ENCODE measurements at regions not wholly inside any gene's neighbourhood (a gene's known extent, or its start where the extent isn't known, plus 50 kb on each side); places are given as distances from the start of the nearest gene placed in this dataset.

GRCh38 chr12:76711241-76711640, 52.7 kb upstream of the ZDHHC17 start:
- no peak overlapping the region for H3K4me3 ChIP-seq (ENCODE audit: low read depth, low read length)
- TF ChIP-seq GLIS1 (tag by site-specific recombination; IDR thresholded peaks at IDR 0.05) (0 out of 2 replicates have a peak, but pooled peaks have one; percentile 13), ZNF280D (tag by site-specific recombination; IDR thresholded peaks at IDR 0.05) (no peak)
- ChIA-PET POLR2A (no interaction called here), CTCF (interaction anchor here (0.8 kb wide), 1 partner anchor 80 kb away, joined by 3 read pairs; no protein-coding TSS in a partner anchor)
- H3K4me1 ChIP-seq (ENCODE audit: control insufficient read depth, insufficient read depth, low read length), result no peaks in the 10 kb centered on the region
- H3K9me3 ChIP-seq (ENCODE audit: control insufficient read depth, insufficient read depth, low read depth, low read length), result no peaks in the 10 kb centered on the region
- no peak overlapping the region for H3K27ac ChIP-seq (ENCODE audit: extremely low read depth, low read depth, low read length)
- H3K36me3 ChIP-seq (ENCODE audit: control insufficient read depth in 2 of 2, insufficient read depth in 1 of 2, low read length in 2 of 2), result no peaks in the 10 kb centered on the region

GRCh38 chr12:76713130-76713529, 50.8 kb upstream of the ZDHHC17 start:
- POLR2A ChIA-PET, result interaction anchor here (1.0 kb wide), 1 partner anchor 51 kb away, joined by 3 read pairs; the partner anchor contains the start of gene ZDHHC17
- Histone ChIP-seq H3K4me3 (ENCODE audit: low read depth, low read length) (no peak overlapping the region), H3K36me3 (ENCODE audit: control insufficient read depth in 2 of 2, insufficient read depth in 1 of 2, low read length in 2 of 2) (no peaks in the 10 kb centered on the region), H3K4me1 (ENCODE audit: control insufficient read depth, insufficient read depth, low read length) (no peaks in the 10 kb centered on the region), H3K27ac (ENCODE audit: extremely low read depth, low read depth, low read length) (no peak overlapping the region), H3K9me3 (ENCODE audit: control insufficient read depth, insufficient read depth, low read depth, low read length) (no peaks in the 10 kb centered on the region)
- CTCF ChIA-PET, result interaction anchor here (0.7 to 1.1 kb wide), 2 partner anchors 29 to 336 kb away, joined by 3 read pairs; no protein-coding TSS in a partner anchor
- TF ChIP-seq RBAK (tag by site-specific recombination; IDR thresholded peaks at IDR 0.05), result no peak

- ChIA-PET CTCF (interaction anchor here (1.1 kb wide), 1 partner anchor 28 kb away, joined by 3 read pairs; no protein-coding TSS in a partner anchor), POLR2A (no interaction called here)
- no peaks in the 10 kb centered on the region for H3K9me3 ChIP-seq (ENCODE audit: control insufficient read depth, insufficient read depth, low read depth, low read length)
- no peak for TF ChIP-seq ZNF266 (tag by site-specific recombination; IDR thresholded peaks at IDR 0.05; ENCODE audit: low read depth)
- H3K36me3 ChIP-seq (ENCODE audit: control insufficient read depth in 2 of 2, insufficient read depth in 1 of 2, low read length in 2 of 2), result no peaks in the 10 kb centered on the region
- H3K27ac ChIP-seq (ENCODE audit: extremely low read depth, low read depth, low read length), result no peak overlapping the region
- H3K4me1 ChIP-seq (ENCODE audit: control insufficient read depth, insufficient read depth, low read length), result no peaks in the 10 kb centered on the region
- H3K4me3 ChIP-seq (ENCODE audit: low read depth, low read length), result no peak overlapping the region
Measured at GRCh38 chr12:76713986-76714385, 49.9 kb upstream of the ZDHHC17 start.
